ENCODE measurements at regions not wholly inside any gene's neighbourhood (a gene's known extent, or its start where the extent isn't known, plus 50 kb on each side); places are given as distances from the start of the nearest gene placed in this dataset.

- TF ChIP-seq CTCF (optimal IDR thresholded peaks at IDR 0.05 in 1 of 3, IDR thresholded peaks at IDR 0.05 in 1 of 3, conservative IDR thresholded peaks at IDR 0.05 in 1 of 3; ENCODE audit: extremely low read depth in 1 of 3, insufficient read depth in 2 of 3, low read length in 3 of 3), result no peak
- no peak for TF ChIP-seq EZH2 (IDR thresholded peaks at IDR 0.05; ENCODE audit: low read length)
Measured at GRCh38 chrX:124975456-124975855, 344.2 kb upstream of the TEX13C start.
